SK-N-SH treated with all-trans-retinoic acid at 6 μM for 48 hours (cell line): ENCODE measurements at regions not wholly inside any gene's neighbourhood (a gene's known extent, or its start where the extent isn't known, plus 50 kb on each side); places are given as distances from the start of the nearest gene placed in this dataset.

Experiments
- ATAC-seq: fragments of 200-7000 bp; cut with Tn5 transposase; 3 replicates; pipeline ENCODE4 v1.9.1; 2020; ENCODE audit warnings: mild to moderate bottlenecking, moderate library complexity
- ARNTL ChIP-seq: fragments of 450-650 bp; formaldehyde crosslinking; IDR thresholded peaks from 2 replicates; pipeline ENCODE4 v1.5.0; 2020; ENCODE audit warnings: low read depth, mild to moderate bottlenecking, moderate library complexity, borderline replicate concordance
- BACH2 ChIP-seq: fragments of 250-450 bp; sonication (Bioruptor Pico); IDR thresholded peaks from 2 replicates; pipeline ENCODE4 v1.9.0; 2021; ENCODE audit warnings: mild to moderate bottlenecking, borderline replicate concordance
- CREB5 ChIP-seq: fragments of 250-450 bp; sonication (Bioruptor Pico); IDR thresholded peaks from 2 replicates; pipeline ENCODE4 v1.5.1; 2020; ENCODE audit warnings: low read depth, mild to moderate bottlenecking, moderate library complexity
- CSRNP3 ChIP-seq: fragments of 250-450 bp; sonication (Bioruptor Pico); IDR thresholded peaks from 2 replicates; pipeline ENCODE4 v1.5.1; 2021; ENCODE audit warnings: mild to moderate bottlenecking, moderate library complexity
- ESRRG ChIP-seq: fragments of 250-450 bp; sonication (Bioruptor Pico); IDR thresholded peaks from 2 replicates; pipeline ENCODE4 v1.6.1; 2021; ENCODE audit warnings: mild to moderate bottlenecking
- GLIS3 ChIP-seq: fragments of 250-450 bp; sonication (Bioruptor Pico); IDR thresholded peaks from 2 replicates; pipeline ENCODE4 v1.5.0; 2020; ENCODE audit warnings: mild to moderate bottlenecking, moderate library complexity
- ISL1 ChIP-seq: fragments of 250-450 bp; sonication (Bioruptor Pico); IDR thresholded peaks from 2 replicates; pipeline ENCODE4 v2.1.2; 2022; ENCODE audit warnings: mild to moderate bottlenecking, moderate library complexity
- OSR1 ChIP-seq: fragments of 250-450 bp; sonication (Bioruptor Pico); IDR thresholded peaks from 2 replicates; pipeline ENCODE4 v1.8.0; 2022; ENCODE audit warnings: moderate library complexity, mild to moderate bottlenecking, inconsistent platforms
- PATZ1 ChIP-seq: fragments of 250-450 bp; sonication (Bioruptor Pico); IDR thresholded peaks from 2 replicates; pipeline ENCODE4 v1.8.0; 2020; ENCODE audit warnings: mild to moderate bottlenecking, moderate library complexity, borderline replicate concordance
- POU6F1 ChIP-seq: fragments of 250-450 bp; sonication (Bioruptor Pico); IDR thresholded peaks from 2 replicates; pipeline ENCODE4 v1.8.0; 2021; ENCODE audit warnings: low read depth, mild to moderate bottlenecking, moderate library complexity, borderline replicate concordance
- RARB ChIP-seq: fragments of 250-450 bp; sonication (Bioruptor Pico); IDR thresholded peaks from 2 replicates; pipeline ENCODE4 v1.8.0; 2021; ENCODE audit warnings: mild to moderate bottlenecking, moderate library complexity
- SNAI2 ChIP-seq: fragments of 250-450 bp; sonication (Bioruptor Pico); IDR thresholded peaks from 2 replicates; pipeline ENCODE4 v1.5.0; 2020; ENCODE audit warnings: mild to moderate bottlenecking, moderate library complexity
- TCF4 ChIP-seq: fragments of 250-450 bp; sonication (Bioruptor Pico); IDR thresholded peaks from 2 replicates; pipeline ENCODE4 v1.8.0; 2021; ENCODE audit warnings: mild to moderate bottlenecking, moderate library complexity, borderline replicate concordance
- ZC3H10 ChIP-seq: fragments of 250-450 bp; sonication (Bioruptor Pico); IDR thresholded peaks from 2 replicates; pipeline ENCODE4 v1.5.1; 2021; ENCODE audit warnings: mild to moderate bottlenecking, moderate library complexity
- ZFP3 ChIP-seq: fragments of 250-450 bp; sonication (Bioruptor Pico); IDR thresholded peaks from 2 replicates; pipeline ENCODE4 v1.5.0; 2020; ENCODE audit warnings: mild to moderate bottlenecking, moderate library complexity
- ZNF565 ChIP-seq: fragments of 450-650 bp; formaldehyde crosslinking; conservative IDR thresholded peaks from 2 replicates; pipeline ENCODE4 v1.5.0; 2020; ENCODE audit warnings: low read depth, mild to moderate bottlenecking, moderate library complexity
- ZNF8 ChIP-seq: fragments of 450-650 bp; formaldehyde crosslinking; IDR thresholded peaks from 2 replicates; pipeline ENCODE4 v1.5.0; 2020; ENCODE audit warnings: mild to moderate bottlenecking, moderate library complexity

- TF ChIP-seq CSRNP3 (CRISPR knock-in tag) (no peak), ZFP3 (CRISPR knock-in tag) (no peak), RARB (CRISPR knock-in tag) (no peak), SNAI2 (no peak), ARNTL (CRISPR knock-in tag) (no peak), GLIS3 (CRISPR knock-in tag) (no peak), TCF4 (CRISPR knock-in tag) (no peak), ISL1 (CRISPR knock-in tag) (no peak)
- no peak for ATAC-seq
These were observed 585.6 kb downstream of the PSAT1 start for GRCh38 chr9:78882481-78882880.

GRCh38 chr9:78884611-78885150 lies 587.8 kb downstream of the PSAT1 start:
- ATAC-seq: no peak
- TF ChIP-seq ZNF8 (CRISPR knock-in tag) (no peak), POU6F1 (CRISPR knock-in tag) (no peak), OSR1 (CRISPR knock-in tag) (no peak), ZNF565 (CRISPR knock-in tag) (no peak), GLIS3 (CRISPR knock-in tag) (no peak), CREB5 (no peak)

GRCh38 chr9:78892182-78892581 lies 595.3 kb downstream of the PSAT1 start:
- ATAC-seq: no peak
- TF ChIP-seq ZC3H10 (CRISPR knock-in tag): no peak

- ATAC-seq: no peak
- TF ChIP-seq GLIS3 (CRISPR knock-in tag): no peak
- no peak for TF ChIP-seq ESRRG (CRISPR knock-in tag)
- TF ChIP-seq, all 23 proteins: peak for 0
These were observed 595.8 kb downstream of the PSAT1 start for GRCh38 chr9:78892769-78893168.

- TF ChIP-seq ZFP3 (CRISPR knock-in tag) (no peak), GLIS3 (CRISPR knock-in tag) (no peak), BACH2 (no peak), ZC3H10 (CRISPR knock-in tag) (no peak), TCF4 (CRISPR knock-in tag) (no peak), POU6F1 (CRISPR knock-in tag) (no peak), PATZ1 (CRISPR knock-in tag) (no peak), ISL1 (CRISPR knock-in tag) (no peak)
- TF ChIP-seq, all 23 proteins: peak for 0
- peak; percentile 63 for ATAC-seq
These were observed 597.0 kb downstream of the PSAT1 start for GRCh38 chr9:78893774-78894401.
